Kidney capillary endothelial cell (primary cell): ENCODE measurements at regions not wholly inside any gene's neighbourhood (a gene's known extent, or its start where the extent isn't known, plus 50 kb on each side); places are given as distances from the start of the nearest gene placed in this dataset.
"Not testable (repeated sequence)": the region's sequence is repeated elsewhere in the genome, so short reads cannot be mapped to it uniquely, and the experiment has no call there.

Source experiments
- DNase-seq: peaks from one replicate; pipeline ENCODE4 v3.0.0-alpha.2; 2018; ENCODE audit warnings: low spot score

DNA sequence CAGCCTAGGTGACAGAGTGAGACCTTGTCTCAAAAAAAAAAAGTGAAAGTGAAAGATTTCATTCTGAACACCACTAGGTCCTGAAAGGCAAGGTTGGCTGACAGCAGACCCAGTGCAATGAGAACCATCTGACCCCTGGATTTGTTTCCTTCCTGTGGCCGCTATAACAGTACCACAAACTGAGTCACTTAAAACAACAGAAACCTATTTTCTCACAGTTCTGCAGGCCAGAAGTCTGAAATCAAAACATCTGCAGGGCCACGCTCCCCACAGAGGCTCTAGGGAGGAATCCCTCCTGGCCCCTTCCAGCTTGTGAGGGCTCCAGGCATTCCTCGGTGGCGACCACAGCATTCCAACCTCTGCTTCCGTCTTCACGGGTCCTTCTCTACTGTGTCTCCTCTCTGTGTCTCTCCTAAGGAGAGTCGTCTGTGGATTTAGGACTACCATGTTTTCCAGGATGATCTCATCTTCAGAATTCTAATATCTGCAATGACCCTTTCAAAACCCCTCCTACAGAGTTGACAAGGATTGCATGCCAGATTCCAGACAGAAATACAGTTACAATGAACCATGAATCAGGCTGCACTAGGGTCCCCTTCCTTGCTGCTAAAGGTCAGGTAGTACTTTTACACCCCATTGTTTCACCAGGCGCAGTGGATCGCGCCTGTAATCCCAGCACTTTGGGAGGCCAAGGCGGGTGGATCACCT is 78.0 kb upstream of the ADGRL1 start:
- DNase-seq: peak; percentile 51

- DNase-seq: not testable (repeated sequence)
These were observed 73.3 kb upstream of the ADGRL1 start for GRCh38 chr19:14279270-14279669.

- no peak for DNase-seq
These were observed 71.6 kb upstream of the ADGRL1 start for GRCh38 chr19:14277608-14278007.

DNA sequence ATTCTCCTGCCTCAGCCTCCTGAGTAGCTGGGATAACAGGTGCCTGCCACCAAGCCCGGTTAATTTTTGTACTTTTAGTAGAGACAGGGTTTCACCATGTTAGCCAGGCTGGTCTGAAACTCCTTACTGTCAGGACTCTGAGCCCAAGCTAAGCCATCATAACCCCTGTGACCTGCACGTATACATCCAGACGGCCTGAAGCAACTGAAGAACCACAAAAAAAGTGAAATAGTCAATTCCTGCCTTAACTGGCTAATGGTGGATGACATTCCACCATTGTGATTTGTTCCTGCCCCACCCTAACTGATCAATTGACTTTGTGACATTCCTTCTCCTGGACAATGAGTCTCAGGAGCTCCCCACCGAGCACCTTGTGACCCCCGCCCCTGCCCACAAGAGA is 69.9 kb upstream of the ADGRL1 start:
- not testable (repeated sequence) for DNase-seq

DNA sequence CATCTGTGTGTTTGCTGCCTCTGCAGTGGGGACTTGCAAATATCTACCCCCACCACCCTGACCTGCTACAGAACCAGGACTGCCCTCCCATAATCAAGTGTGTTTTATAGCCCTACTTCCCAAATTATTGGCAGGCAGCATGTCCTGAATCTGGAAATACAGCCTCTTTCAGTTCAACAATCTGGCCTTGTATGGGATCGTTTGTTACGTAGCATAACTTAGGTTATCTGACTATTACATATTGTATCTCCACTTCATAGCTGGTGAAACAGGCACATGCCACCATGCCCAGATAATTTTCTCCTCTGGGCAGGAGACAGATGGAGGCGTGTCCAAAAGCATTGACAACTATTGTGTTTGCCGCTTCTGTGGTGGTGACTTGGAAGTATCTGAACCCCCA is 66.7 kb upstream of the ADGRL1 start:
- no peak for DNase-seq

DNA sequence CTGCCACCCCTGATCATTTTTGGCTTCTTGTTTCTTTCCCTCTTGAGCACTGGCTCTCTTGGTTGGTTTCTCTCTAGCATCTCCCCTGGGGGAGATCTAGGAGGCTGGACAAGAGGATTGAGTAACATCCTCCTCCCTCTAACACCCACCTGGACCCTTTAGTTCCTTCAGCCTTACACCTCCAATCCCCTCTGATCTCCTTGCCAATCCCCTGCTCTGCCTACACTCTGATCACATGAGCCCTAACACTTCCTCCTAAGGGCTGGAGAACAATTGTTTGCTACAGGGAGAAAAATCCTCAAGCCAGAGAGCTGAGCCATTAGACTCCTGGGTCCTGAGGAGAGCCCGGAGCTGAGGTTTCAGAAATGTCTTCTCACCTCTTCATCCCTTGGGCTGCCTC is 65.9 kb upstream of the ADGRL1 start:
- DNase-seq: no peak

GRCh38 chr19:14270557-14270956 is 64.6 kb upstream of the ADGRL1 start:
- not testable (repeated sequence) for DNase-seq

- DNase-seq: no peak
These were observed 61.3 kb upstream of the ADGRL1 start for GRCh38 chr19:14267224-14267741.

DNA sequence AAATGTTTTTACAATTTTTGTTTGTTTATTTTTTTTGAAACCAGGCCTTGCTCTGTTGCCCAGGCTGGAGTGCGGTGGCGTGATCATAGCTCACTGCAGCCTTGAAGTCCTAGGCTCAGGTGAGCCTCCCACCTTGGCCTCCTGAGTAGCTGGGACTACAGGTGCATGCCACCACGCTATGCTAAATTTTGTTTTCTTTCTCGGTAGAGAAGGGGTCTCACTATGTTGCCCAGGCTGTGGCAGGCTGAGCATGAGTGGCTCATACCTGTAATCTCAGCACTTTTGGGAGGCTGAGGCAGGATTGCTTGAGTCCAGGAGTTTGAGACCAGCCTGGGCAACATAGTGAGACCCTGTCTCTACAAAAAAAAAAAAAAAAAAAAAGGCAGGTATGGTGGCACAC is 60.2 kb upstream of the ADGRL1 start:
- not testable (repeated sequence) for DNase-seq

DNA sequence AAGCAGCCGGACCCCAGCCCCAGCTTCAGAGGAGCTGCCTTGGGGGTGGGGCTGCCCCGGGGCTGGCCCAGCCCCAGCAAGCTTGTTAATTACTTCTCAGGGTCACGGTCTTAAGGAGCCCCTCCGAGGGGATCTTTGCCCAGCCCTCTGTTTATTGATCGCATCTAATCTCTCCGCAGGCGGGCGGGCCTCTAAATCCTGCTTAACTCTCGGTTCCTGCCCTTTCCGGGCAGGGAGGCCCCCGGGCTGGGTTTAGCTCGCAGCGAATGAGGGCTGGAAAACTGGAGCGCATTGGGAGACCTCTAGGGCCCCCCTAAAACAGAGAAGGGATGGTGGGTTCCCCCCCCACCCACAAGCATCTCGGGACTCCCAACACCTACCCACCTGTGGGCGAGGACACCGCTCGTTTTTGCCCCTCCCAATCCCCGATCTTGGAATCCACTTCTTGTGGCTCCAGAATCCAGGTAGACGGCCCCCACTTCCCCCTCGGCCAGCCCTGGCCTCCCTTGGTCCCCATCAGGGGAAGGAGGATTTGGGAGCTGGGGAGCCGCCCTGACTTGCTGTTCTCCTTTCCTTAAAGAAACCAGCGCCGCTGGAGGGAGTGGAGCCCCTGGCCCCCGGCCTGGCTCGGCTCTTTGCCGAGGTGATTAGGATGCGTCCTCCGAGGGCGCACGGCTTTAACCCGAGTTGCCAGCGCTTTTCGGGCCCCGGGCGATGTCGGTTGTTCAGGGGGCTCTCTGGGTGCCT is 59.5 kb upstream of the ADGRL1 start:
- no peak for DNase-seq

DNA sequence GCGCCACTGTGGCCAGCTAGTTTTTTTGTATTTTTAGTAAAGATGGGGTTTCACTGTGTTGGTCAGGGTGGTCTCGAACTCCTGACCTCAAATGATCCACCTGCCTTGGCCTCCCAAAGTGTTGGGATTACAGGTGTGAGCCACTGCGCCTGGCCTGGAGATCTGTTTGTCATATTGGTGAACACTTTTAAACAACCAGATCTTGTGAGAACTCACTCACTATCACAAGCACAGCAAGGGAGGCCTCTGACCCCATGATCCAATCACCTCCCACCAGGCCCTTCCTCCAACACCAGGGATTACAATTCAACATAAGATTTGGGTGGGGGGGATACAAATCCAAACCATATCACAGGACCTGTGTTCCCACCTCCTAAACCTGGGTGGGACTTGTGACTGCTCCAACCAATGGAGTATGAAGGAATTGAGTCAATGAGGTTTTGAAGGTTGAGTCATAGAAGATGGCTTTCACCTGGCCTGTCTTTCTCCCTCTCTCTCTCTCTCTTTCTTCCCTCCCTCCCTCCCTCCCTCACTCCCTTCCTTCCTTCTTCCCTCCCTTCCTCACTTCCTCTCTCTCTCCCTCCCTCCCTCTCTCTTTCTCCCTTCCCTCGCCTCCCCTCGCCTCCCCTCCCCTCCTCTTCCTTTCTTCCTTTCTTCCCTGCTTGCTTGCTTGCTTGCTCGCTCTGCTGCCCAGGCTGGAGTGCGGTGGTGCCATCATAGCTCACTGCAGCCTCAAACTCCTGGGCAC is 50.1 kb upstream of the ADGRL1 start:
- not testable (repeated sequence) for DNase-seq
